Naive thymus-derived CD8-positive, alpha-beta T cell (primary cell): ENCODE measurements at regions not wholly inside any gene's neighbourhood (a gene's known extent, or its start where the extent isn't known, plus 50 kb on each side); places are given as distances from the start of the nearest gene placed in this dataset.

Source experiments
- ATAC-seq, 2 donors: fragments of 150-1000 bp; cut with Tn5 transposase in 1 of 2; sonication (Bioruptor Pico), chemical (Tn5 transposase) in 1 of 2; 1 replicate in 1 of 2; 2 replicates in 1 of 2; pipeline ENCODE4 v1.10.0; 2021; ENCODE audit warnings: mild to moderate bottlenecking in 2 of 2, moderate library complexity in 2 of 2
- POLR2A ChIA-PET: fragments of 350-600 bp; sonication (Branson Sonifier 250); formaldehyde crosslinking; loops from one replicate; lab custom pipeline; 2021; ENCODE audit warnings: antibody characterized with exemption; lab: Charles Lee
- DNase-seq, 10 donors: peaks; one replicate each; pipeline versions ENCODE4 v3.0.0 to v3.0.0-alpha.2; 2020 to 2022
- H3K27ac Mint-ChIP-seq, 10 donors: one replicate each; pipeline ENCODE4 v1.8.0; 2020 to 2022; ENCODE audit warnings: mild to moderate bottlenecking in 10 of 10, mixed read lengths in 10 of 10, moderate library complexity in 4 of 10, inconsistent platforms in 1 of 10
- H3K27me3 Mint-ChIP-seq, 5 donors: one replicate each; pipeline ENCODE4 v1.8.0; 2021 to 2022; ENCODE audit warnings: mixed read lengths in 5 of 5
- H3K36me3 Mint-ChIP-seq, 3 donors: one replicate each; pipeline ENCODE4 v1.8.0; 2020 to 2022; ENCODE audit warnings: mixed read lengths in 3 of 3, mild to moderate bottlenecking in 2 of 3, inconsistent platforms in 1 of 3
- H3K4me1 Mint-ChIP-seq, 4 donors: one replicate each; pipeline ENCODE4 v1.8.0; 2021 to 2022; ENCODE audit warnings: mixed read lengths in 4 of 4
- H3K4me3 Mint-ChIP-seq, 10 donors: one replicate each; pipeline ENCODE4 v1.8.0; 2020 to 2022; ENCODE audit warnings: mild to moderate bottlenecking in 10 of 10, mixed read lengths in 10 of 10, moderate library complexity in 6 of 10, inconsistent platforms in 1 of 10
- H3K9me3 Mint-ChIP-seq, 9 donors: one replicate each; pipeline ENCODE4 v1.8.0; 2020 to 2022; ENCODE audit warnings: mixed read lengths in 9 of 9, mild to moderate bottlenecking in 3 of 9, inconsistent platforms in 1 of 9, moderate library complexity in 1 of 9

DNA sequence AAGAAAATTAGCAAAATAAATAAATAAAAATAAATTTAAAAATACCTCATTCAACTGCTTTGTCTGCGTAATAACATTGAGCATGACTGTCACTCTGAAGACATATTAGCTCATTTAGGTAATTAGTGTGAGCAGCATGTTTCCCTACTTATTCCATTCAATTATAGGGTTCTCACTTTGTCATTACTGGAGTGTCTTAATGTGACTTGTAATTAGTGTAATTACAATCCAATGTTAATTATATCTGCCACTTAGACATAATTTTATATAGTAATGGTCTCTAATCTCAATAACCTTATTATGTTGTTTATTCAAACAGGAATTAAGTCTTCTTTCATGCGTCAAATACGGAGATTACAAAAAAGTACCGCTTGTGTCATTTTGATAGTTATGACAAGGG, 893.9 kb upstream of the ACVR2A start:
- Mint-ChIP-seq H3K4me3 (no peak overlapping the region), H3K36me3 (no peaks in the 10 kb centered on the region), H3K27ac (no peak overlapping the region), H3K4me1 (no peaks in the 10 kb centered on the region), H3K27me3 (peaks cover 0 to 5% (median 0%) of the 10 kb centered on the region in 5 donors), H3K9me3 (peaks cover 0 to 10% (median 0%) of the 10 kb centered on the region in 9 donors)
- ATAC-seq (no peak), DNase-seq (no peak)
- POLR2A ChIA-PET, result no interaction called here

DNA sequence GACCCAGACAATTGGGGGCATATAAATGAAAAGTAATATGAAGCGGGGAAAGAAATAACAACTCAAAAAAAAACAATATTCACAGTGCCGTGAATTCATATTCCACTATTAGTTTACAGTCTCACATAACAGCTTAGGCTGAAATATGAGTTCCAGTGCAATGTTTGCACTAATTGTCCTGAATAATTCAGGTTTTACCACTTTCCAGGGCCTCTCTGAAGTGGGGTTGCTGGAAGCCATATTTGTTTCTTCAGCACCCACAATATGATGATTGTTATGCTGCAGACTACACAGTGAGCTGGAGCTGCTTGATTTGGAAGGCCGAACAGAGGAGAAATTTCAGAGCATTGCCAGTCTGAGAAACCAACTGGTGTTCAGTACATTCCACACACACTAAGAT, 894.5 kb upstream of the ACVR2A start:
- Mint-ChIP-seq H3K4me1 (peaks cover 0 to 2% (median 0%) of the 10 kb centered on the region in 4 donors), H3K9me3 (peaks cover 0 to 12% (median 0%) of the 10 kb centered on the region in 9 donors), H3K4me3 (no peak overlapping the region), H3K36me3 (no peaks in the 10 kb centered on the region), H3K27ac (no peak overlapping the region), H3K27me3 (peaks cover 0 to 5% (median 0%) of the 10 kb centered on the region in 5 donors)
- no peak for ATAC-seq
- POLR2A ChIA-PET, result no interaction called here
- DNase-seq, result no peak

DNA sequence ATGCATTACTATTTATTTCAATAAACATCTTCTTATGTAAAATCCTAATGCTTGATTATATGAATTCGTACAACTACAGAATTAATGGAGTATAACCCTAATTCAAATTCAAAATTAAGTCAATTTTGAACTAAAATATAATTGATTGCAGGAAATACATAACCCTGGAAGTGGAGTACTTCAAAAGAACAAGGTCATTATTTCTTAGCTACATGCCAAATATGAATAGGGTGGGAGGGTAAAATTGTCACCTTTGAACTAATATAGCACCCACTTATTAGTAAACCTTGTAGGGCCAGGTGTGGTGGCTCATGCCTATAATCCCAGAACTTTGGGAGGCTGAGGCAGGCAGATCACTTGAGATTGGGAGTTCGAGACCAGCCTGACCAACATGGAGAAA, 895.4 kb upstream of the ACVR2A start:
- H3K4me3 Mint-ChIP-seq, result no peak overlapping the region
- no peaks in the 10 kb centered on the region for H3K27me3 Mint-ChIP-seq
- no peak for ATAC-seq
- no peaks in the 10 kb centered on the region for H3K36me3 Mint-ChIP-seq
- peaks cover 0 to 2% (median 0%) of the 10 kb centered on the region in 4 donors for H3K4me1 Mint-ChIP-seq
- DNase-seq, result no peak
- H3K9me3 Mint-ChIP-seq, result peaks cover 0 to 8% (median 0%) of the 10 kb centered on the region in 9 donors
- POLR2A ChIA-PET, result no interaction called here
- no peak overlapping the region for H3K27ac Mint-ChIP-seq

DNA sequence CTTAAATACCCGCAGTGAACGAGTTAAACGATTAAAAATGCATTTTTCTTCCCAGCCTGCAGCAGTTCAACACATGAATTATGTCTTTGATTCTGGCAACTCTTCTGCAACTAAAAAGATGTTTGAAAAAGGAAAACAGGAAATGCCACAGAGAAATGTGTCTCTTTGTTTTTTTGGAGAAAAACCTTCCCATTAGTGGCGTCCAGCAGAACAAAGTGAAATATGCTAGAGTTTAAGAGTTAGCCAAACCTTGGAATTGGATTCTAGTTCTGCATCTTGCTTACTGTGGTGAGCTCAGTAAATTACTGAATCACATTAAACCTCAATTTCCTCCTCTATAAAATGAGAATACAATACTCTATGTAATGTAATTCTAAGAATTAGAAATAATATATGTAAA, 900.2 kb upstream of the ACVR2A start:
- POLR2A ChIA-PET, result no interaction called here
- Mint-ChIP-seq H3K4me3 (no peak overlapping the region), H3K9me3 (peaks cover 0 to 6% (median 0%) of the 10 kb centered on the region in 9 donors), H3K27me3 (peaks cover 0 to 1% (median 0%) of the 10 kb centered on the region in 5 donors), H3K4me1 (peaks cover 0 to 2% (median 0%) of the 10 kb centered on the region in 4 donors), H3K36me3 (no peaks in the 10 kb centered on the region), H3K27ac (no peak overlapping the region)
- ATAC-seq, result no peak
- no peak for DNase-seq

DNA sequence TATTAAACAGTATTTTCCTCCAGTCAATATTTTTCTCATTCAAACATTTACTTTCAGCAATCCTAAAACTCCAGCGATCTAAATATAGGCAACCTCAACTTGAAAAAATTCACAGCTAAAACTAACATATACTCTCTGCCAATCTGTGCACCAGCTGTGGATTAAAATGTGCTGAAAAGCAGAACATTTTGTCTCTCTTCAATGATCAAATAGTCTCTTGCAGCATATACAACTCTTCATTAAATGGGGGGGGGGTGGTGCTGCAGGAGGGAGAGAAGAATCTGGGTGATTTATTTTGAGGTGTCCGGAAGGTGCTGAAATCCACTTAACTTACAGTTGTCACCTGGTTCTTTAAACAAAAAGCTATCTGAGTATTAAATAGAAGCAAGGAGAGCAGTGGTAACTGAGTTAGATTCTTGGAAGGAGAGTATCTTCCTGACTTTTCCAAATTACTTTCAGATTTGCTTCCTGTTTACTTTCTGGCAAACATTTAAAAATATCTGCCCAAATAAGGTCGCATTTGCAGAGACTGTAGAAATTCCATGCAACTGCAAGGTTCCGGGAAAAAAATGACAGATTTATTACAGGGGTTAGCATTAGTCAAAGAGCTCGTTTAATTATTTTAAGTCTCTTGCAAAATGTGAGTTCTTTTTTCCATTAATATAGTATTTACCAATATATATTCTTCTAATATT, 904.7 kb upstream of the ACVR2A start:
- Mint-ChIP-seq H3K4me3 (no peak overlapping the region), H3K9me3 (peaks cover 0 to 16% (median 2%) of the 10 kb centered on the region in 9 donors), H3K27ac (no peak overlapping the region), H3K36me3 (peaks cover 0 to 4% (median 0%) of the 10 kb centered on the region in 3 donors), H3K27me3 (peaks cover 0 to 5% (median 2%) of the 10 kb centered on the region in 5 donors), H3K4me1 (no peaks in the 10 kb centered on the region)
- POLR2A ChIA-PET, result no interaction called here
- ATAC-seq, result no peak
- DNase-seq, result no peak

DNA sequence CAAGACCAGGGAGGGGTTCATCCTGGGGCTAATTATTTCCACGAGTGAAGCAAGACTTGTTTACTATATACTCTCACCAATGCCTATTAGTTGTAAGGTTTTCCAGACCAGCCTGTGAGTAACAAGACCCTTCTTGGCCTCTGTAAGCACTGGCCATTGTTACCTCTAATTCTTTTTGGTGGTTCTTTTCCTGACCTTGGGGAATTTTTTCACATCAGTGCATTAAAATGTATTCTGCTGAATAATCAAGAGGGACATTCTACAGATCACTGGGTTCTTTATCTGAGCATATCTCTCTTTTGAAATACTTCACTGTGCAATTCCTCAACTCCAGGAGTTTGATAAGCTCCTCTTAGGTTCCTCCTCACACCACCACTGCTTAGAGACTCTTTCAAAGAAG, 909.9 kb upstream of the ACVR2A start:
- Mint-ChIP-seq H3K36me3 (peaks cover 0 to 4% (median 0%) of the 10 kb centered on the region in 3 donors), H3K27me3 (peaks cover 0 to 4% (median 2%) of the 10 kb centered on the region in 5 donors), H3K4me3 (no peak overlapping the region), H3K4me1 (no peaks in the 10 kb centered on the region), H3K9me3 (peaks cover 4 to 20% (median 14%) of the 10 kb centered on the region in 9 donors), H3K27ac (no peak overlapping the region)
- DNase-seq (no peak), ATAC-seq (no peak)
- POLR2A ChIA-PET, result no interaction called here

DNA sequence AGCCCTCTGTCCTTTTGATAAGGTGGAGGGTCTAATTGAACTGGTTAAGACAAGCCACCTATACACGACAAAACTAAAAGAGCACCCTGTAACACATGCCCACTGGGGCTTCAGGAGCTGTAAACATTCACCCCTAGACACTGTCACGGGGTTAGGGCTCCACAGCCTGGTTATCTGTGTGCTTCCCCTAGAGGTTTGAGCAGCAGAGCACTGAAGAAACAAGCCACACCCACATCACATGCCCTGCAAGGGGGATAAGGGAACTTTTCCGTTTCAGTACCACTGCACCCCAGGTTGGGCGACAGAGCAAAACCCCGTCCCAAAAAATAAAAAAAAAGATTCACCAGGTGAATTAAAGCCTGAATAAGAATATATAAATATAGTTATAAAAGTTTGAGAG, 913.7 kb upstream of the ACVR2A start:
- DNase-seq, result no peak
- POLR2A ChIA-PET, result no interaction called here
- Mint-ChIP-seq H3K9me3 (peaks cover 3 to 20% (median 6%) of the 10 kb centered on the region in 9 donors), H3K27me3 (peaks cover 0 to 3% (median 0%) of the 10 kb centered on the region in 5 donors), H3K27ac (no peak overlapping the region), H3K4me1 (no peaks in the 10 kb centered on the region), H3K4me3 (no peak overlapping the region), H3K36me3 (no peaks in the 10 kb centered on the region)
- no peak for ATAC-seq

DNA sequence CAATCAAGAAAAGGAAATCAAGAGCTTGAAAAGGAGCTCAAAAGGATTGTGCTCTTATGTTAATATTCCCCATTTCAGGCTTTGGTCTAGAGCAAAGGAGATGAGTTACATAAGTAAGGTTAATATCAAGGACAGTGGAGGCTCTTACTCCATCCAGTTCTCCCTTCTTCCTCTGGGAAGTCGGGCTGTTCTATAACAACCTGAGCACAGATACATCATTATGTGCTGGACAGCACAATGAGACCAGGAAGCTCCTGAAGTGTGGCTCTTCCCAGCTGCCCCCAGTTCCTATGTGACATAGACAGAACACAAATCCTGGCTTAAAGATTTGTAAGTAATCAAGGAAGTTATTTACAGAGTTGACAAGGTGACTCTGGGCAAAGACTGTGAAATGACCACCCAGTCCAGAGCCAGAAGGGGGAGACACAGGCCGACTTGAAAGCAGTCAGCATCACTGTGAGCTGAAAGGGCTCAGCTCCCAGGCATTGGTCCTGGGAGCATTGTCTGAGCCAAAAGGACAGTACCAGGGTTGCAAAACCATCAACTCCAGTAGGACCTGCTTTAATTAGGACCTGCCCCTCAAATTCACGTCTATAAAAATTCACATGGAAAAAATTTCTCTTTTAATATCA, 917.6 kb upstream of the ACVR2A start:
- Mint-ChIP-seq H3K36me3 (no peaks in the 10 kb centered on the region), H3K27ac (no peak overlapping the region), H3K27me3 (peaks cover 0 to 4% (median 0%) of the 10 kb centered on the region in 5 donors), H3K4me1 (no peaks in the 10 kb centered on the region), H3K9me3 (peaks cover 0 to 4% (median 0%) of the 10 kb centered on the region in 9 donors), H3K4me3 (no peak overlapping the region)
- no peak for ATAC-seq
- POLR2A ChIA-PET, result no interaction called here
- no peak for DNase-seq

DNA sequence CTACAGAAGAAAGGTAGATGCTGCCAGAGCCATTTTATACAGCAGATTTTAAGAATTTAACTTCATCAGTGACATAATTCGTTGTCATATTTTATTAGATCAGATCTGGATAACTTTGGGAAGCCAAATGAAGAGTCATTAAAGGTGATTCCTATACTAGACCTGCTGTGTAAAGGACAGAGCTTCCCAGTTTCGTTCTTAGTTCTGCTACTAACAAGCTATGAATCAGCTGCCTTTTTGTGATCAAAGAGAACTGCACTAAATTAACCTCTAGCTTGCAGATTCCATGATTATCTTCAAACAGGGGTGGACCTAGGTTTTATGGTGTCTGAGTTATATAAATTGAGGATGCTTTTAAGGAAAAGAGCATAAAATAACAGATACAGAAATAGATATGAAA, 926.5 kb upstream of the ACVR2A start:
- no peak for ATAC-seq
- peaks cover 0 to 6% (median 0%) of the 10 kb centered on the region in 5 donors for H3K27me3 Mint-ChIP-seq
- POLR2A ChIA-PET, result no interaction called here
- DNase-seq, result no peak
- H3K4me3 Mint-ChIP-seq, result no peak overlapping the region
- H3K27ac Mint-ChIP-seq, result no peak overlapping the region
- H3K4me1 Mint-ChIP-seq, result no peaks in the 10 kb centered on the region
- H3K36me3 Mint-ChIP-seq, result no peaks in the 10 kb centered on the region
- peaks cover 0 to 10% (median 0%) of the 10 kb centered on the region in 9 donors for H3K9me3 Mint-ChIP-seq

DNA sequence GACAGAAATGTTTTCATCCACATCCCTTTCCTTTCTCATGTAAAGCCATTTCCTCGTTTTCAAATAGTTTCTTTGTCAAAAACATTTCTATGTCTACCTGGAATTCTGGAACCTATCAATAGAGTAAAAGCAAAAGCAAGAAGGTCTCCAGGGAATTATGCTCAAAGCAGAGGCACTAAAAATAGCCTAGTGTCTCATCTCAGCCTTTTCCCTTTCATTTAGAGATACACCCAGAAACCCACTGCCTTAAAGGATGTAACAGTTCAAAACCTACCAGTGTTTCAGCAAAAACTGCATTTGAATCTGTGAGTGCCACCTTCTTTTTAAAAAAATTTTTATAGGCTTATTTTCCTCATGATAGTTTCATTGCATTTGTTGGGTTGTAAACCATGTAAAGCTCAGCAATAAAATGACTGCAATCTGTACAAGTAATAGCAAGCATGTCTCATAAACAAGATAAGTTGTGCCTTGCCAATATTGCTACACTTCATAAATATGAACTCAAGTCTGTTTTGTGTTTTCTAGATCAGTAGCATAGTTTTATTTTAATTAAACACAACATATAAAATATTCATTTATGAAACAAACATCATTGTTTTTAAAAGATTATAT, 927.3 kb upstream of the ACVR2A start:
- Mint-ChIP-seq H3K4me1 (no peaks in the 10 kb centered on the region), H3K9me3 (peaks cover 0 to 10% (median 0%) of the 10 kb centered on the region in 9 donors), H3K27me3 (peaks cover 0 to 6% (median 0%) of the 10 kb centered on the region in 5 donors), H3K27ac (no peak overlapping the region), H3K4me3 (no peak overlapping the region), H3K36me3 (no peaks in the 10 kb centered on the region)
- ATAC-seq (no peak), DNase-seq (no peak)
- POLR2A ChIA-PET, result no interaction called here

DNA sequence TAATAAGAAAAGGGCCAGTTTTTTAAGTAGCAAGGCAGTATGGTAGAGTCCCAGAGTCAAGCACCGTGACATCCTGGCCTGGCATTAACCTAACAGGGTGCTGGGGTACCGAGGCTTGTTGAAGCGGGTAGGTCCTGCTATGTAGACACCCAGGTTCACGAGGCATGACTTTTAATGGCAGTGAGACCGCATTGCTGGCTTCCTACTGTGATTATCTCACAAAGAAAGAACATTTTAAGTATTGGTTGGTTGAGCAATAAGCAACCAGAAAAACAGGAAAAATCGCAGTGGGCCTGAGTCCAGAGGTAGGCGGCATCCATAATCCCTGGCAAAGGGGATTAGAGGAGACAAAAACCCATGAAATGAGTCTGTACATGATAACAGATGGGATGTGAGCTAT, 927.9 kb upstream of the ACVR2A start:
- H3K27ac Mint-ChIP-seq, result no peak overlapping the region
- peaks cover 0 to 10% (median 0%) of the 10 kb centered on the region in 9 donors for H3K9me3 Mint-ChIP-seq
- no peak for ATAC-seq
- no peak overlapping the region for H3K4me3 Mint-ChIP-seq
- no peak for DNase-seq
- POLR2A ChIA-PET, result no interaction called here
- no peaks in the 10 kb centered on the region for H3K4me1 Mint-ChIP-seq
- no peaks in the 10 kb centered on the region for H3K36me3 Mint-ChIP-seq
- peaks cover 0 to 6% (median 0%) of the 10 kb centered on the region in 5 donors for H3K27me3 Mint-ChIP-seq

DNA sequence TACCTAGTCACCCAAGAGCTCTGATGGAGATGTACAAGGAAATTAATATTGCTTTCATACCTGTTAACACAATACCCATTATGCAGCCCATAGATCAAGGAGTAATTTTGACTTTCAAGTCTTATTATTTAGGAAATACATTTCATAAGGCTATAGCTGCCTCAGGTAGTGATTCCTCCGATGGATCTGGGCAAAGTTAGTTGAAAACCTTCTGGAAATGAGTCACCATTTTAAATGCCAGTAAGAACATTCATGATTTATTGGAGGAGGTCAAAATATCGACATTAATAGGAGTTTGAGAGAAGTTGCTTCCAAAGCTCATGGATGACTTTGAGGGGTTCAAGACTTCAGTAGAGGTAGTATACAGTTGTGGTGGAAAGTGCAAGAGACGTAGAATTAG, 931.4 kb upstream of the ACVR2A start:
- Mint-ChIP-seq H3K36me3 (no peaks in the 10 kb centered on the region), H3K4me3 (no peak overlapping the region), H3K9me3 (peaks cover 0 to 13% (median 2%) of the 10 kb centered on the region in 9 donors), H3K27ac (no peak overlapping the region), H3K27me3 (peaks cover 0 to 6% (median 0%) of the 10 kb centered on the region in 5 donors), H3K4me1 (no peaks in the 10 kb centered on the region)
- POLR2A ChIA-PET, result no interaction called here
- no peak for DNase-seq
- no peak for ATAC-seq

DNA sequence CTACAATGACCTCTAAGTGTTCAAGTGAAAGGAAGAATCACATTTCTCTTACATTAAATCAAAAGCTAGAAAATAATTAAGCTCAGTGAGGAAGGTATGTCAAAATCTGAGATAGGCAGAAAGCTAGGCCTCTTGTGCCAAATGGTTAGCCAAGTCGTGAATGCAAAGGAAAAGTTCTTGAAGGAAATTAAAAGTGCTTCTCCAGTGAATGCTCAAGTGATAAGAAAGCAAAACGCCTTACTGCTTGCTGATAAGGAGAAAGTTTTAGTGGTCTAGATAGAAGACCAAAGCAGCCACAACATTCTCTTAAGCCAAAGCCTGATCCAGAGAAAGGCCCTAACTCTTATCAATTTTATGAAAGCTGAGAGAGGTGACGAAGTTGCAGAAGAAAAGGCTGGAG, 932.3 kb upstream of the ACVR2A start:
- peaks cover 0 to 13% (median 2%) of the 10 kb centered on the region in 9 donors for H3K9me3 Mint-ChIP-seq
- no peak overlapping the region for H3K4me3 Mint-ChIP-seq
- no peaks in the 10 kb centered on the region for H3K4me1 Mint-ChIP-seq
- H3K27ac Mint-ChIP-seq, result no peak overlapping the region
- ATAC-seq (no peak), DNase-seq (no peak)
- POLR2A ChIA-PET, result no interaction called here
- no peaks in the 10 kb centered on the region for H3K36me3 Mint-ChIP-seq
- peaks cover 0 to 6% (median 0%) of the 10 kb centered on the region in 5 donors for H3K27me3 Mint-ChIP-seq
